Activated CD8-positive, alpha-beta memory T cell treated with anti-CD3 and anti-CD28 coated beads, Interleukin-2, amount 50 U/mL, for 4 hours (primary cell): ENCODE measurements at regions not wholly inside any gene's neighbourhood (a gene's known extent, or its start where the extent isn't known, plus 50 kb on each side); places are given as distances from the start of the nearest gene placed in this dataset.

Experiments
- DNase-seq: peaks from one replicate; pipeline ENCODE4 v3.0.0-alpha.2; 2020

DNA sequence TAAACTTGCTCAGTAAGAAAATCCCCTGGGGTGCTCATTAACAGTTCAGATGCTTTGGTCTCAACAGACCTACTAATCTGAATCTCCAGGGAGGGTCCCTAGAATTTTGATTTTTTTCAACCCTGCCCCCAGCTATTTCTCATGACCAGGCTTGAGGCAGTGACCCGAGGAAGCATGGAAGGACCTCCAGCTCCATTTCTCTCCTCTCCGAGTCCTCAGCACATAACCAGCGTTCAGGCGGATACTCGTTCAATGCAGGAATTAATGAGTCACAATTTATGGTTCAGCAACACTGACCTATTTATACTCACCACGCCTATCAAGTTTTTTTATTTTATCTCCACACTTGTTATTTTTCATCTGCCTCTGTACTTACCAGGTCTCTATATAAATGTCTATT, 369.2 kb upstream of the CDH4 start:
- DNase-seq, result no peak

DNA sequence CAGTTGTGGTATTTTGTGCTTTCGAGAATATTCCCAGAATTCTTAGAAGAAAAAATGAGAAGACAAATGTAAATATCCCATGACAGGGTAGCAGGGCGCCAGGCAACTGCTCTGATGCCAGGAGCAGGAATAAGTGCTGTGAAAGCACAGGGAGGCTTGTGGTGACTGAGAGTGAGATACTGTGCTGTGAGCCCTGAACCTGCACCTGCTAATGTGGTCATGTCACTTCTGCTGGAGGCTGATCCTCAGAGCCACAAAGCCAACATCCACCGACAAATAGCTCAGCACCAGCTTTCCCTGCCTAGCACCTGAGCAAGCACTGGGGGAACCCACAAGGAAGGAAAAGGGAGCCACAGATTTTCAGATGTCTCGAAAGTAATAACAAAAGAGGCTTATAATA, 368.6 kb upstream of the CDH4 start:
- DNase-seq, result no peak

DNA sequence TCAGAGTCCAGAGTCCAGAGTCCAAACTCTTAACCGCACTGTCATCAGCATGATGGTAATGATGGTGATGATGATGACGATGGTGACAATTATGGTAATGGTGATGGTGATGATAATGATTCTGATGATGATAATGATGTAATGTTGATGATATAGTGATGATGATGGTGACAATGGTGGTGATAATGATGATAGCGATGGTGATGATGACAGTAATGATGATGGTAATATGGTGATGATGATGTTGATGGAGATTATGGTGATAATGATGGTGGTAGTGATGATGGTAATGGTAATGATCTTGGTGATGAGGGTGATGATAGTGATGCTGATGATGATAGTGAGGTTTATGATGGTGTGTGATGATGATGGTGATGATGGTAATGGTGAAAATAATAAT, 367.8 kb upstream of the CDH4 start:
- no peak for DNase-seq

DNA sequence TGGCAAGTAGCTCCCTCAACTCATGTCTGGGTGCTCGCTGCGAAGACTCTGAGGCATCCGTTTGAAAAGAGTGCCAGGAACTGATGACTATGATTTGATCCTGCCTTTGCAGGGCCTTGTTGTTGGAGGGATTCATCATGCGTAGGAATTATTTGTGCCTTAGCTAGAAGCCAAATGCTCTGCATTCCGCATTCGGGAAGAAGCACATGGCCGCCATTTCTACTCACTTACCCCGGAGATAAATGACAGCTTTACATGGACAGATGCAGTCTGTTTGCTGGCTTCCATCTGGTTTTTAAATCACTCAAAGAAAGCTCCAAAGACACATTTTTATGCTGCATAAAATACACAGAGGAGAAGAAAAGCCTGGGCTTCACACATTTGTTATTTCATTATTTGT, 363.3 kb upstream of the CDH4 start:
- DNase-seq, result no peak

DNA sequence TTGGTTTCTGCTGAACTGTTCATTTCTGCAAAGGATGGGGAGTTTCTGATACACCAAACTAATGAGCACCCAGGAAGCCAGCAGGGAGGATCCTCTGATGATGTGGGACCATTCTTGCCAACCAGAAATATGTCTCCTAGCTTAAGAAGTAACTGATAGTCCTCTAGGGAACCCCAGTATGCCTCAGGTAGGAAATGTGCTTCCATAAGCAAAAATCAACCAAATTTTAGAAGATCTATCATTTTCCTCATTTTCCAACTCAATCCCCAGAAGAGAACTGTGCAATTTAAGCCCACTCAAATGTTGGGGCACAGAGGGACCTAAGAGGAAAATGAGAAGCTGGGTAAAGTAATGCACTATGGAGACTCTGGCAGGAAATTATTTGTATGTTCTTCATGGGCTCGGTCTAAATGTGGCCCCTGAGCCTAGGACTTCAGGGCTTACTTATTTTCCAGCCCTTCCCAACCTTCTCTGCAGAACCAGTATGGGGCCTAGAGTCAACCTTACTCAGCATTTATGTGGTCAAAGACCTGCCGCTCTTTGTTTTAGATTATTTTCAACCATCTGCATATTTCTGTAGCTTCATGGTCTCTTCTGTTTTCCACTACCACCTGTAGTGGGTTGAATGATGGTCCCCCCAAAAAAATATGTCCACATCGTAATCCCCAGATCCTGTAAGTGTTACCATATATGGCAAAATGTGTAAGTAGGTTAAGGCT, 359.8 kb upstream of the CDH4 start:
- no peak for DNase-seq

DNA sequence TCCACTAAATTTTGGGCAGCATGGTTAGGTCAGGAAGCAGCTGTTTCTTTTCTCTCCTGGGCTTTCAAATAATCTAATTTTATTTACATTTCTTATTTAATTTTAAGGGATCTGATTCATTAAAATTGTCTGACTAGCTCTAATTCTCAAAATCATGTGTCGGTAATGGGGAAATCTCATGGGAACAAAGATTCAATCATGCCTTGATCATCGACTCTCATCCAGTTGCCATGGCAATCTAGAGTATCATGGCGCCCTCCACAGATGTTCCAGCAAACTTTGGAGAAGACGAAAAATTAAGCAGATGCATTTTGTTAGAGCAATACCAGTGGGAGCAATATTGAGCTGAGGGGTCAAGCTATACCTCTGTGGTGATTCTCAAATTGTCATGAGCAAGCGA, 358.0 kb upstream of the CDH4 start:
- DNase-seq, result no peak

DNA sequence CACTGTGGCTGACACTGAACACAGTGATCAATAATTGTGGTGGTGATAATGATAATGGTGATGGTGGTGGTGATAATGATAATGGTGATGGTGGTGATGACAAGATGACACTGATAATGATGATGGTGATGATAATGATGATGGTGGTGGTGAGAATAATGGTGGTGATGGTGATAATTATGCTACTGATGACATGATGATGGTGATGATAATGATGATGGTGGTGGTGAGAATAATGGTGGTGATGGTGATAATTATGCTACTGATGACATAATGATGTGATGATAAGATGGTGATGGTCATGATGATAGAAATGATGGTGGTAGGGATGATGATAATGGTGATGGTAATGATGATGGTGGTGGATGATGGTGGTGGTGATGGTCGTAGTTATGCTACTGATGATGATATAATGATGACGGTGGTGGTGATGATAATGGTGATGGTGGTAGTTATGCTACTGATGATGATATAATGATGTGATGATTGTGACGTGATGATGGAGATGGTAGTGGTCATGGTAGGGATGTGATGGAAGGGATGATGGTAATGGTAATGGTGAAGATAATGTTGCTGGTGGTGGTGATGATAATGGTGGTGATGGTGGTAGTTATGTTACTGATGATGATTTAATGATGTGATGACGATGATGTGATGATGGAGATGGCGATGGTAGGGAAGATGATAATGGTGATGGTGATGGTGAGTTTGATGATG, 356.5 kb upstream of the CDH4 start:
- DNase-seq, result no peak

DNA sequence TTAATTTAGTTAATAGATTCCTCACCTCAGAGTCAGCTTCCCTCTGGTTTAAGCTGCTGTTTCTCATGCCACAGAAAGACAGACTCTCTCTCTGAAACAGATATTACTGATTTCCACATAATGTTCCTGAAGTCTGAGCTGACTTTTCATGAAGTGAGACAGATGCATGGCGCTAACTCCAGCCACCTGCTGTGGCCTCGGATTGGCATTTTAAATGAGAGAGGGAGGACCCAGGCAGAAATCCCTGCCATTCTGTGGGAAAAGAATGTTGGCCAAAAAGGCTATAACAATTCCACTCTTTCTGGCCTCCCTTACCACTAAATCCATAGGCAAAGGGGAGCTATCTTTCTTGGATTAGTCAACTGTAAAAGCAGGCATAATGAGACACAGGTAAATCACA, 354.1 kb upstream of the CDH4 start:
- no peak for DNase-seq

DNA sequence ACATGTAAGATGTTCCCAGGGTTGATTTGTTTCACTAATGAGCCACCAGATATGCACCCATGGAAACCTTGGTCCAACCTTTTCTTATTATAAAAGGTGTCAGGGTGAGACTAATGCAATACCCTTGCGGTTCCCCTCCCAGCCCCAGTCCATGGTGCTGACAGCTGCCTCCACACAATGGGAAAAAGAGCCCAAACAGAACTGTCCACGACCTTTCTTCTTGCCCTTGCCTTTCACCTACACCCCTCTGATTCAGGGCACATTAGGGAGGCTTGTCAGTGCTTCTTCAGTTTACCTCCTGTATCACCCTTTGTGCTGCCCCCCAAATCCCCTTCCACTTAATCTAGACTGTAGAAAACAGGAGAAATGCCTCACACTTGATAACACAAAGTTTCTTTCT, 352.7 kb upstream of the CDH4 start:
- DNase-seq, result no peak

DNA sequence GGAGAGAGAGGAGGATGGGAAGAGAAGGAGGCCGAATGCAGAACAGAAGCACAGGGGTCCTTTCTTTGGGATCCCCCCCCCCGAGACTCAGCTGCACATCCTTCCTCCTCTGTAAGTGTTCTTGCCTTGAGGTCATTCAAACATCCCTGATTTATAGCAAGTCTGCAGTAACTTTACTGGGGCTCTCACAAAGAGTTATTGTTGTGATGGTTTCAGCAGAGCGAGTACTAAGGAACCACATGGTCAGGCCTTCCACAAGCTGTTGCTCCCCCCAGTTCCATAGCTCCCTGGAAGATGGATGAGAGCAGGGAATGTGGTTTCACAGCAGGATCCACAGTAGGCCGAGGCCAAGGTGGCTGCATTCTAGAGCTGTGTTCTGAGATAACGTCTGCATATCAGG, 351.4 kb upstream of the CDH4 start:
- DNase-seq, result no peak

DNA sequence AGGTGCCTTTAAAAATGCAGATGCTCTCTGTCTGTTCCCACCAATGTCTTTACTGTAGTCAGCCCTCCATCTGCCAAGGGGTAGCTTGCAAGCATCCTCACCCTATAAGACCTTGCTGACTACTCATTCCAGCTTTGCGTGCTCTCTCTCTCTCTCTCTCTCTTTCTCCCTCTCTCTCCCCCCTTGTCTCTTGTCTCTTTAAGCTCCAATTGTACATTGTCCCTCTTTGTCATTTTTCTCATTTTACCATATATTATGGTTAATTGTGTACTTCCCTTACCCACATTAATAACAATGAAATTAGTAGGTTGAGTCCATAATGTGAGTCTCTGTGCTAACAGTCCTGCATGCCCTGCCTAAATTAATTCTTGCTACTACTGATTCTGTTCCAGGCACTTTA, 350.2 kb upstream of the CDH4 start:
- DNase-seq, result no peak

DNA sequence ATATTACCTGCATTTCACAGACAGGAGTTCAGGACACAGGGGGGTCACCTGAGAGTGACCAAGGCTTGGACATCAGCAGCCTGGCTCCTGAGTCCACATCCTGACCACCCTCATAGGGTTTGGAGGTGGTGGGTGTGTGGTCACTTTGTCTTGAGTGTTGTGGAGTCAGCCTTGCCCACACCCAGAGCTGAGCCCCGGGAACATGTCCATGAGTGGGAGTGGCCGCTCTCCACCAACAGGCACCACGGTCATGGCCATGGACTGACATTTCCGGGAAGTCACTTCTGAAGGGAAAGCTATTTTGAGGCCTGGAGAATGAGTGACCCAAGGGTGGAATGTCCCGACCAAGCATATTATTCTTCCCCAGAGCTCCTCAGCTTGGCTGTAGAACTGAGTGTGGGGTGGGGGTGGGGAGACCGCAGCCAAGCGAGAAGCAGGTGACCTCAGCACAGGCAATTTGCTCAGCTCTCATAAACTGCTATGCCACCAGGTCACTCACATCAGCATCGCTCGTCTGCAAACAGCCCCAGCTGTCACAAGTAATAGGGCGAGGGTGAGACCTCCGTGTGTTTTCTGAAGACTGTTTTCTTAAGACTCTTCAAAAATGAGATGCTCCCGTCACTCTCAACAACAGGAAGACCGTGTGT, 348.6 kb upstream of the CDH4 start:
- DNase-seq, result no peak

DNA sequence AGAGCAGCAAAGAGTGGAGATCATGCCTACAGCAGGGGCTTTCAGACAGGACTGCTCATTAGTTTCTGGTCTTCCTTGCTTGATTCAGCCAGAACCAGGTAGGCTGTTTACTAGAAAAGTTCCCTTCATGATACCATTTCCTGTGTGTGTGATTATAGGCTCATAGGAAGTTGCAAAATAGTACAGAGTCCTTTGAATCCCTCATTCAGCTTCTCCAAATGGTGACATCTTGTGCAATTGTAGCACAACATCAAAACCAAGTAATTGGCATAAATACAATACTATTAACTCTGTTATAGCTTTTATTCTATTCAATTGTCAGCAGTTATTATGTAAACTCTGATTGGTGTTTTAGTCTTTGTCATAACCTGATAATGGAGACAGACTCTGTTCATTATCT, 347.3 kb upstream of the CDH4 start:
- no peak for DNase-seq

DNA sequence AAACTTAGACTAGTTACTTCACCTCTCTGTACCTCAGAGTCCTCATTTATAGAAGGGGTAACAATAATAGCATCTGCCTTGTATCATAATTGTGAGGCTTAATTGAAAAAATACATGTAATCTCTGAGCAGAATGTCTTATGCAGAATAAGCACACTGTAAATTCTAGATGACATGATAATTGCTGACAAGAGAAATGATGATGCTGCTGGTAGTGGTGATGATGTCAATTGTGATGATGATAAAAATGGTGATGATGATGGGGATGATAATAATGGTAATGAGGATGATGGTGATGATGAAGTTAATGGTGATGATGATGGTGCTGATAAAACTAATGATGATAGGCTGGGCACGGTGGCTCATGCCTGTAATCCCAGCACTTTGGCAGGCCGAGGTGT, 346.1 kb upstream of the CDH4 start:
- DNase-seq, result no peak

DNA sequence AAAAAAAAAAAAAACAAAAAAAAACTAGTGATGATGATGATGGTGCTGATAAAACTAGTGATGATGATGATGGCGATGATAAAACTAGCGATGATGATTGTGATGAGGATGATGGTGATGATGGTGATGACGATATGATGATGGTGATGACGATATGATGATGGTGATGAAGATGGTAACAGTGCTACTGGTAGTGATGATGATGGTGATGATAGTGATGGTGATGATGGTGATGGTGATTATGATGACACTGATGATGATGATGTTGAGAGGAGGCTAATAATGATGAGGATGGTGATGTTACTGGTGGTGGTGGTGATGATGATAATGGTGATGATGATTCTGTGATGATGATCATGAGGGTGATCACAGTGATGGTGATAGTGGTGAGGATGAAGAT, 345.5 kb upstream of the CDH4 start:
- no peak for DNase-seq

DNA sequence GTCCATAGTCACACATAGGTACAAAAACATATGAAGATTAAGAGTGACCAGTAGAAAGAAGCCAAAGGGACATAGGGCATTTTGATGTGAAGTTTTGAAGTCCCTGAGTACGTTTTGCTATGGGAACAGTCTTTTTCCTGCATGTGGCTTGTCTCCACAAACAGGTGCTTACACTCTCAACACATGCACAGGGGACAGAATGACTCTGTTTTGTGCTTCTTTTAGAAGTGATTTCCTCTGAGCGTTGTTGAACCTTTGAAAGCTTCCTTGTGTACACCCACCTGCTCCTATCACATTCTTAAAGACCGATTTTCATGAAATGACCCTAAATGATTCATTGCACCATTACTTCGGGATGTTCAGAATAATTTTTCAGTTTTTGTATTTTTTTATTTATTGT, 338.8 kb upstream of the CDH4 start:
- DNase-seq, result no peak

DNA sequence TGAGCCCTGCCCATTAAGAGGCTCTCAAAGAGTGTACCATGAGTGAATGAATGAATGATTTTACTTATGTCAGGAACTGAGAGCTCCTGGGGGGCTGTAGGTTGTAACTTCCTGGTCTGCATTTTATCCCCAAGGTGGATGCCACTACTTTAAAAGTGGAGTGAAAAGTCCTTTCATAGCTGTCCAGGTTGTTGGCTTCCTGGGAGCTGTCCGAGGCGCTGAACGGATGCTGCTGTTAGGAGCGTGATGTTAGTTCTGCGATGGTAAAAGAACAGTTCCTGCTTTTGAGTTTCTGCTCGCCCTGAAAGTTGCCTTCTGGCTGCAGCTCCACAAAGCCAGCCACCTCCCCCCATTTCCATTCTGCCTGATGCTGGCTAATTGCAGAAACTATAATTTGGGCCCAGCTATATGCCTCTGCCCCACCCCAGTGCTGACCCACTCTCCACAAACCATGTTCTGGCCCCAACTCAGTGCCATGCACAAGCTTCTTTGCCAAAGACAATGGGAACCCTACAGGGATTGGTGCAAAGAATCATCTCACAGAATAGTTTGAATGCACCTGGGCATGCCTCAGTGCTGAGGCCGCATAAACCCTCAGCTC, 330.9 kb upstream of the CDH4 start:
- no peak for DNase-seq

DNA sequence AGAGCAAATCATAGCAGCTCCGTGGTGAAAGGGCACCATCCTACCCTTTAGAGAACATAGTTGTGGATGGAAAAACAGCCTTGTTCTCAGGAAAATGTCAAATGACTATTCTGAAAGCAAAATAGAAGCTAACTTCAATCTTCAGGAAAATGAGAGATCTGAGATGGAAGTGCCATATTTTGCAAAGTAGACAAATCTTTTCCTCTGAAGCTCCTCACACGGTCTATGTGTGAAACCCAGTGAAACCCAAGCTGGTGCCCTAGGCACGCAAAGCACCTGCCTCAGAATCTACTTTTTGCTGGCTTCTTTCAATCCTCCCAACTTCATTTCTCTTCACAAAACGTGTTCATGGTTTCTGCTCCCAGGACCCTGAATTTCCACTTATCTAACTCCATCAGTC, 325.2 kb upstream of the CDH4 start:
- no peak for DNase-seq

DNA sequence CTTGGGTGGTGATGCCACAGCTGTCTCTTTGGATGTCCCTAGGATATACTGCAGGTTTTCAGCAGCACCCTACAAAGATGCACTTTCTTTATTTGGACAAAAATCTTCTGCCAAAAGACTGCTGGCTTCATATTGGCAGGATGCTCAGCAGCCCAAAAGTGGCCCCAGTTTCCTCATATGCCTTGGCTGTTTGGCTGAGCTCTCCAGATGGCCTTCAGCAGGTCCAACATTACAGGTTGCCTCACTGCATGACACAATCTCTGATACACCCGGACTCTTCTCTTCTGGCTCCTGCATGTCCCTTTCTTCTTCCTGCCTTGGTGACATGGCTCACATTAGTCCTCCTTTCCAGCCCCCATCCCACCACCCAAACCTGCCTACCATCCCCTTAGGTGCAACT, 323.7 kb upstream of the CDH4 start:
- DNase-seq, result no peak

DNA sequence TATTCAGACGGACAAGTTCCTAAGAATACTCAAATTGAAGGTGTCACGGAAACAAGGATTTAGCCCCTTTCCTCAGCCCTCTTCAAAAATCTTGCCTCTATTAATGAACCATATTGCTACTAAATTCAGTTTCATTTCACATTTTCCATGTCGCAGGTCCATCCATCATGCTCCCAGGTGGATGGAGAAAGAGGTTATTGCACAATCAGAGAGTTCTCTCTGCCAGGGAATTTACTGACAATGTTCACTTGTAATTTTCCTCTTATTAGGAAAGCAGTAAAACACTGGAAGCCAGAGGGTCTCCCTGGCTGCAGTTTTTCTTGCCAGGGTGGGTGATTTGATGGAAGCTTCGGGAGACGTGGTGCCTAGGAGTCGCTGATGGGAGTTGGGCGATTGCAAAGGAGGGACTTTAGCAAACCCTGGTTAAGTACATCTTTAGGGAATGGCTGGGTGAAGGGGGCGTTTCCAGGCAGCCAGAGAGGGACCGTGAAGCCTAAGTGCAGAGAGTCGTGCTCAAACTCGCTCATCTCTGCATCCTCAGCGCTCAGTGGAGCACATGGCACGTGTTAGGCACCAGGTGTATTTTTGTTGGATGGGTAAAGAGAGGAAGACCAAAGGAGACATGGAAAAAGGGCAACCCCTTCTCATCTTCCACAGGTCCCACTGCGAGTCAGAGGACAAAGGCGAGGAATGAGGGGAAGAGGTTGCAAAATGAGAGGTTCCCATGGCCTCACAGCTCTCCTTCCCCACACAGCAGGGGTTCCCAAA, 321.9 kb upstream of the CDH4 start:
- DNase-seq, result no peak

DNA sequence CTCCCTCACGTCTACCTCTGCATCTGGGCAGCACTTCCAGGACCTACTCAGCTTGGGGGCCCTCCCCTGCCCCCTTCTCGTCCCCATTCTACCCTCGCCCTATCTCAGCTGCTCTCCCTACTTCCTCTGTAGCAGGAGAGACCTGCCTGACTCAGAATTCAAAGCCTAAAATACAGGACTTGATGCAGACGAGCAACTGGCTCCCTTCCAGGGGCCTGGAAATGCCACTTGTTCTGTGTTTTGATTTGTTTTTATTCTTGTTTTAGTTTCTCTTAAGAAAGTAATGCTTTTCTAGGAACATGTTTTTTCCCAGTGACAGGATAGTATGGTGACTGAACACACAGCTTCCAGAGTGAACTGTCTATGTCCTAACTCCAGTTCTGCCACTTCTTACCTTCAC, 320.4 kb upstream of the CDH4 start:
- DNase-seq, result no peak

DNA sequence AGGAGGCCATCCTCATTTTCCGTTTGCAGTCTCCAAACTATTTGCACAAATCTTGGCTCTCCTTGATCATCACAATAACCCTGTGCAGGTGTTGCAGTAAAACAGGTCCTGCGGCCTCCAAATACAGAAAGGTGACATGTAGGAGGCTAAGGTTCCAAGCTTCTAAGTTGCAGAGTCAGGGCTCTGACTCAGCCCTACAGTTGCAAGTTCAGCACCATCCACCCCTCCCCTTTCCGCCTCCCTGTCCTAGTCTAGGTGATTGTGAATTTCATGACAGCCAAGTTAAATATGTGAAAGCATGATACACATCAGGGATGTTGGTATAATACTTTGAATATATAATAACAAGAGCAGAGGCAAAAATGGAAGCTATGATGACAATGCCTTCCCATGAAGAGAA, 317.3 kb upstream of the CDH4 start:
- DNase-seq, result no peak

DNA sequence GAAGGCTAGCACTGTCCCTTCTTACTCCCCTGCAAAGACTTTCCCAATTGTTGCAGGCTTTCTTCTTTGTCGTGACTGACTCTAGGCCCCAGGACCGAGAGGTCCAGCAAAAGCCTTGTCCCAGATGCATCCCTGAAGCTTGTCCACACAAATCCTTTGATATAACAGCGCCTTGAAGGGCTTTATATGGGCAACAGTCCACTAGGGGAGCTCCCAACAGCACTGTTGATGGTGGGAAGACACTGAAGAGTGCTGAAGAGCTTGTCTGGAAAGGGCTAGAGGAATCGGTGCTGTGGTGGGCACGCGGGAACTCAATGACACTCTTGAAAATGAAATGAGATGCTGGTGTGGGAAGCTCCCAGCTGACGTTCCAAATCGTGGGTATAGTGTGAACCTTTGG, 316.1 kb upstream of the CDH4 start:
- DNase-seq, result no peak
